H1 (cell line): ENCODE measurements at regions not wholly inside any gene's neighbourhood (a gene's known extent, or its start where the extent isn't known, plus 50 kb on each side); places are given as distances from the start of the nearest gene placed in this dataset.

ENCODE experiments used
- CTCF ChIA-PET: fragments of 300-600 bp; sonication (Branson Sonifier 250); formaldehyde crosslinking; loops from one replicate; lab custom pipeline; 2021; ENCODE audit not compliant: partially characterized antibody; lab: Charles Lee
- POLR2A ChIA-PET: fragments of 300-600 bp; sonication (Branson Sonifier 250); formaldehyde crosslinking; loops from one replicate; lab custom pipeline; 2021; ENCODE audit warnings: inconsistent platforms; ENCODE audit not compliant: partially characterized antibody; lab: Charles Lee
- DNase-seq, 2 experiments: peaks; one replicate each; pipeline versions ENCODE4 v3.0.0 to v3.0.0-alpha.2; 2010 to 2022; ENCODE audit warnings: low spot score in 2 of 2, low read depth in 1 of 2, mixed read lengths in 1 of 2
- FAIRE-seq: peaks from 2 replicates; lab custom pipeline; 2011; peaks lifted over from hg19 to GRCh38; lab: Jason Lieb, UNC
- H2AFZ ChIP-seq: 2 replicates; pipeline ENCODE4 v1.8.1; 2012; ENCODE audit warnings: low read length, inconsistent platforms
- H2AK5ac ChIP-seq: 2 replicates; pipeline ENCODE4 v1.6.1; 2013; ENCODE audit warnings: low read depth, low read length
- H2BK120ac ChIP-seq: replicated peaks from 2 replicates; pipeline ENCODE3; 2013; ENCODE audit warnings: low read depth, low read length, inconsistent platforms
- H2BK12ac ChIP-seq: 2 replicates; pipeline ENCODE4 v1.6.1; 2013; ENCODE audit warnings: low read depth, low read length
- H2BK15ac ChIP-seq: 2 replicates; pipeline ENCODE4 v1.6.1; 2013; ENCODE audit warnings: low read length
- H2BK20ac ChIP-seq: 2 replicates; pipeline ENCODE4 v1.6.1; 2013; ENCODE audit warnings: low read length
- H2BK5ac ChIP-seq: 2 replicates; pipeline ENCODE4 v1.6.1; 2013; ENCODE audit warnings: low read depth, low read length
- H3K14ac ChIP-seq: 2 replicates; pipeline ENCODE4 v1.6.1; 2013; ENCODE audit warnings: inconsistent platforms; ENCODE audit not compliant: insufficient read length
- H3K18ac ChIP-seq: 2 replicates; pipeline ENCODE4 v1.6.1; 2013; ENCODE audit warnings: low read length; ENCODE audit errors: extremely low read depth
- H3K23ac ChIP-seq: 2 replicates; pipeline ENCODE4 v1.6.1; 2013; ENCODE audit warnings: inconsistent platforms; ENCODE audit not compliant: insufficient read length
- H3K23me2 ChIP-seq: 2 replicates; pipeline ENCODE4 v1.6.1; 2013; ENCODE audit warnings: low read depth, low read length
- H3K27ac ChIP-seq: 2 replicates; pipeline ENCODE4 v1.6.1; 2011; ENCODE audit warnings: low read depth, low read length, inconsistent platforms
- H3K27me3 ChIP-seq, 4 experiments: replicated peaks in 1 of 4; 1 replicate in 1 of 4; 2 replicates in 3 of 4; pipeline versions ENCODE4 v1.6.1 to v1.8.1; 2011 to 2013; ENCODE audit warnings: low read length in 3 of 4, mild to moderate bottlenecking in 3 of 4, inconsistent platforms in 2 of 4, mixed read lengths in 2 of 4, moderate library complexity in 1 of 4; ENCODE audit not compliant: control insufficient read depth in 3 of 4, insufficient read depth in 3 of 4; ENCODE audit errors: extremely low read depth in 1 of 4
- H3K36me3 ChIP-seq, 4 experiments: 2 replicates each; pipeline versions ENCODE4 v1.6.1 to v1.8.1; 2011 to 2013; ENCODE audit warnings: mild to moderate bottlenecking in 4 of 4, low read length in 3 of 4, moderate library complexity in 2 of 4, control low read depth in 1 of 4, inconsistent platforms in 1 of 4; ENCODE audit not compliant: insufficient read depth in 4 of 4, control insufficient read depth in 2 of 4
- H3K4ac ChIP-seq: replicated peaks from 2 replicates; pipeline ENCODE3; 2013; ENCODE audit warnings: low read length, low read depth, mixed read lengths, inconsistent platforms; ENCODE audit not compliant: insufficient read length
- H3K4me1 ChIP-seq, 4 experiments: replicated peaks in 1 of 4; 1 replicate in 1 of 4; 2 replicates in 3 of 4; pipeline versions ENCODE4 v1.6.1 to v1.8.1; 2011 to 2013; ENCODE audit warnings: low read length in 3 of 4, inconsistent platforms in 2 of 4, mixed read lengths in 1 of 4; ENCODE audit not compliant: insufficient read depth in 4 of 4, control insufficient read depth in 3 of 4
- H3K4me2 ChIP-seq, 2 experiments: 2 replicates each; pipeline versions ENCODE4 v1.6.1 to v1.8.1; 2011 to 2013; ENCODE audit warnings: low read depth in 2 of 2, low read length in 2 of 2, control low read depth in 1 of 2, inconsistent platforms in 1 of 2, mild to moderate bottlenecking in 1 of 2; ENCODE audit not compliant: insufficient read depth in 1 of 2
- H3K4me3 ChIP-seq, 4 experiments: fragments of 200-600, 300-600 bp in 1 of 4; sonication (generic), shearing (Covaris generic), sonication (Bioruptor Twin) in 1 of 4; 2 replicates each; pipeline versions ENCODE4 v1.5.1 to v1.8.1; 2011 to 2016; ENCODE audit warnings: low read length in 4 of 4, low read depth in 3 of 4, control low read depth in 2 of 4, inconsistent platforms in 2 of 4, mild to moderate bottlenecking in 2 of 4, mixed read lengths in 1 of 4, moderate library complexity in 1 of 4; ENCODE audit not compliant: insufficient read depth in 2 of 4; ENCODE audit errors: extremely low read depth in 1 of 4
- H3K56ac ChIP-seq: replicated peaks from 2 replicates; pipeline ENCODE3; 2013; ENCODE audit warnings: low read depth, mild to moderate bottlenecking, mixed read lengths, low read length, inconsistent platforms; ENCODE audit not compliant: insufficient read length
- H3K79me1 ChIP-seq: 2 replicates; pipeline ENCODE4 v1.6.1; 2013; ENCODE audit warnings: low read depth, low read length, control low read depth
- H3K79me2 ChIP-seq, 2 experiments: 2 replicates each; pipeline versions ENCODE4 v1.6.1 to v1.8.1; 2012 to 2013; ENCODE audit warnings: low read length in 2 of 2, mild to moderate bottlenecking in 2 of 2, inconsistent platforms in 1 of 2; ENCODE audit not compliant: insufficient read depth in 2 of 2, control insufficient read depth in 1 of 2
- H3K9ac ChIP-seq, 4 experiments: replicated peaks in 1 of 4; 1 replicate in 1 of 4; 2 replicates in 3 of 4; pipeline versions ENCODE4 v1.6.1 to v1.8.1; 2011 to 2013; ENCODE audit warnings: low read depth in 3 of 4, low read length in 3 of 4, control low read depth in 2 of 4, mild to moderate bottlenecking in 2 of 4, moderate library complexity in 2 of 4, inconsistent platforms in 1 of 4; ENCODE audit errors: extremely low read depth in 1 of 4
- H3K9me3 ChIP-seq, 2 experiments: 2 replicates each; pipeline versions ENCODE4 v1.6.1 to v1.8.1; 2012 to 2013; ENCODE audit warnings: mild to moderate bottlenecking in 2 of 2, moderate library complexity in 2 of 2, control low read depth in 1 of 2, inconsistent platforms in 1 of 2, low read depth in 1 of 2, low read length in 1 of 2, mixed read lengths in 1 of 2; ENCODE audit not compliant: insufficient read depth in 2 of 2
- H4K20me1 ChIP-seq, 2 experiments: replicated peaks in 1 of 2; 2 replicates each; pipeline versions ENCODE3 to v1.8.1; 2011 to 2013; ENCODE audit warnings: inconsistent platforms in 2 of 2, low read length in 2 of 2, mild to moderate bottlenecking in 1 of 2; ENCODE audit not compliant: insufficient read depth in 2 of 2, control insufficient read depth in 1 of 2
- H4K5ac ChIP-seq: 2 replicates; pipeline ENCODE4 v1.6.1; 2013; ENCODE audit warnings: low read length, low read depth, mixed read lengths, inconsistent platforms; ENCODE audit not compliant: insufficient read length
- H4K8ac ChIP-seq: 2 replicates; pipeline ENCODE4 v1.8.0; 2013; ENCODE audit warnings: mild to moderate bottlenecking, moderate library complexity, low read length, inconsistent platforms; ENCODE audit not compliant: insufficient read depth; ENCODE audit errors: extremely low read depth
- H4K91ac ChIP-seq: replicated peaks from 2 replicates; pipeline ENCODE3; 2013; ENCODE audit warnings: low read length, mixed read lengths, inconsistent platforms; ENCODE audit not compliant: insufficient read length
- BRCA1 ChIP-seq: IDR thresholded peaks from 2 replicates; pipeline ENCODE4 v1.6.1; 2012; ENCODE audit warnings: low read depth, low read length, improper control_type of control experiment
- CBX8 ChIP-seq: fragments of 300-800, 300-1000 bp; sonication (generic); IDR thresholded peaks from 2 replicates; pipeline ENCODE4 v1.7.1; 2016; ENCODE audit warnings: low read depth, low read length, borderline replicate concordance
- EP300 ChIP-seq, 2 experiments: IDR thresholded peaks; 1 replicate in 1 of 2; 2 replicates in 1 of 2; pipeline ENCODE4 v1.6.1; 2011 to 2012; ENCODE audit warnings: low read depth in 2 of 2, low read length in 2 of 2, mild to moderate bottlenecking in 2 of 2, borderline replicate concordance in 1 of 2, inconsistent platforms in 1 of 2, moderate library complexity in 1 of 2
- RNF2 ChIP-seq: fragments of 200-900, 300-1000 bp; sonication (generic); IDR thresholded peaks from 2 replicates; pipeline ENCODE4 v1.7.1; 2016; ENCODE audit warnings: borderline replicate concordance, low read depth, mild to moderate bottlenecking, antibody characterized with exemption, low read length; ENCODE audit not compliant: poor library complexity, severe bottlenecking; ENCODE audit errors: missing control alignments
- SIX5 ChIP-seq: IDR thresholded peaks from 2 replicates; pipeline ENCODE4 v1.6.1; 2011; ENCODE audit warnings: mild to moderate bottlenecking, low read depth, low read length
- SP1 ChIP-seq: IDR thresholded peaks from 2 replicates; pipeline ENCODE4 v1.6.1; 2011; ENCODE audit warnings: low read depth, low read length
- SP2 ChIP-seq: IDR thresholded peaks from 2 replicates; pipeline ENCODE4 v1.6.1; 2012; ENCODE audit warnings: mild to moderate bottlenecking, low read length, inconsistent platforms
- SUZ12 ChIP-seq: fragments of 200-600 bp; sonication (generic); IDR thresholded peaks from 2 replicates; pipeline ENCODE4 v1.6.1; 2012; ENCODE audit warnings: mild to moderate bottlenecking, inconsistent platforms, low read length, moderate library complexity, mixed read lengths
- YY1 ChIP-seq: IDR thresholded peaks from 2 replicates; pipeline ENCODE4 v1.6.1; 2011; ENCODE audit warnings: low read depth, mild to moderate bottlenecking, low read length
- WGBS, 2 experiments: shearing (Covaris generic) in 1 of 2; methylation state at CpG; one replicate each; pipeline versions ENCODE4 v1.1.6 to v1.1.7; 2013 to 2015; ENCODE audit warnings: low lambda C conversion rate in 2 of 2, mixed read lengths in 2 of 2, inconsistent platforms in 1 of 2, low coverage in 1 of 2, missing lambda C conversion rate in 1 of 2; ENCODE audit not compliant: insufficient replicate concordance in 2 of 2, insufficient coverage in 1 of 2, insufficient read length in 1 of 2; ENCODE audit errors: extremely low coverage in 1 of 2, missing lambda C conversion rate in 1 of 2; 5-methylcytosine and 5-hydroxymethylcytosine counted together
- TF ChIP-seq, protein P1 (sequence below): IDR thresholded peaks from 2 replicates; pipeline ENCODE4 v1.6.1; 2011; ENCODE audit warnings: low read length, improper control_type of control experiment
- TF ChIP-seq, protein P2 (sequence below), 3 experiments: IDR thresholded peaks; 1 replicate in 2 of 3; 2 replicates in 1 of 3; pipeline versions ENCODE4 v1.5.1 to v1.6.1; 2011; ENCODE audit warnings: low read length in 3 of 3, mild to moderate bottlenecking in 3 of 3, inconsistent platforms in 2 of 3, low read depth in 1 of 3, moderate library complexity in 1 of 3; ENCODE audit not compliant: insufficient read depth in 1 of 3; ENCODE audit errors: control extremely low read depth in 1 of 3

DNA sequence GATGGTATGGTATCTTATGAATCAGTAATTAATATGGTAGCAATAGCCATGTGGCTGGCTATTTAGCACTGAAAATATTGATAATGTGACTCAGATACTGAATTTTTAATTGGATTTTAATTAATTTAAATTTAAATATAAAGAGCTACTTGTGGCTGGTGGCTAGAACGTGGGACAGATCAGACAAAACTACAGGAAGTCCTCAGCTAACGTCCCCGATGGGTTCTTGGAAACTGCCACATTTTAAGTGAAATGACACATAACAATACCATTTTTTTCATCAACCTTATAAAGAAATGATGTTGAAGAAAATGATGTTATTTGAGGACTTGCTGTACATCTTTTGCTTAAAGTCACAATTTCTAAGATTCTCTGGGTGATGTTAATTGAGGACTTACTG, 138.1 kb upstream of the FLRT2 start:
- Histone ChIP-seq H2BK12ac (no peak overlapping the region), H3K56ac (no peak overlapping the region), H4K91ac (no peak overlapping the region), H2BK120ac (no peak overlapping the region), H2AFZ (no peak overlapping the region), H4K8ac (no peak overlapping the region), H3K9ac (no peak overlapping the region), H3K79me2 (no peaks in the 10 kb centered on the region), H3K4me3 (no peak overlapping the region), H4K5ac (no peak overlapping the region), H3K14ac (no peak overlapping the region), H2BK20ac (no peak overlapping the region), H2AK5ac (no peak overlapping the region), H3K4ac (no peak overlapping the region), H3K4me2 (no peak overlapping the region), H3K4me1 (peaks cover 0 to 2% (median 0%) of the 10 kb centered on the region in 4 experiments; a peak in 1 of 7 replicates), H3K36me3 (no peaks in the 10 kb centered on the region), H3K23me2 (no peaks in the 10 kb centered on the region), H3K79me1 (no peaks in the 10 kb centered on the region), H3K27me3 (no peaks in the 10 kb centered on the region), H2BK5ac (no peak overlapping the region), H4K20me1 (no peaks in the 10 kb centered on the region), H3K18ac (no peak overlapping the region), H3K23ac (no peak overlapping the region), H2BK15ac (no peak overlapping the region), H3K27ac (no peak overlapping the region), H3K9me3 (no peaks in the 10 kb centered on the region)
- DNase-seq (no peak), FAIRE-seq (no peak)
- 75% methylated on average over 3 of the region's 3 CpGs; no CpG with 5 or more reads in 1 of the 2 experiments for whole genome bisulfite sequencing, 2 experiments
- POLR2A ChIA-PET = no interaction called here
- CTCF ChIA-PET = no interaction called here
- TF ChIP-seq CBX8 (no peak), SP2 (no peak), SUZ12 (no peak), EP300 (IDR thresholded peaks at IDR 0.05; ENCODE audit: borderline replicate concordance in 1 of 2, low read depth in 2 of 2, low read length in 2 of 2) (no peak), SIX5 (no peak), YY1 (no peak), BRCA1 (no peak), SP1 (no peak), RNF2 (no peak)
- TF ChIP-seq, protein P1, sequence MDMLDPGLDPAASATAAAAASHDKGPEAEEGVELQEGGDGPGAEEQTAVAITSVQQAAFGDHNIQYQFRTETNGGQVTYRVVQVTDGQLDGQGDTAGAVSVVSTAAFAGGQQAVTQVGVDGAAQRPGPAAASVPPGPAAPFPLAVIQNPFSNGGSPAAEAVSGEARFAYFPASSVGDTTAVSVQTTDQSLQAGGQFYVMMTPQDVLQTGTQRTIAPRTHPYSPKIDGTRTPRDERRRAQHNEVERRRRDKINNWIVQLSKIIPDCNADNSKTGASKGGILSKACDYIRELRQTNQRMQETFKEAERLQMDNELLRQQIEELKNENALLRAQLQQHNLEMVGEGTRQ = no peak
- TF ChIP-seq, protein P2, sequence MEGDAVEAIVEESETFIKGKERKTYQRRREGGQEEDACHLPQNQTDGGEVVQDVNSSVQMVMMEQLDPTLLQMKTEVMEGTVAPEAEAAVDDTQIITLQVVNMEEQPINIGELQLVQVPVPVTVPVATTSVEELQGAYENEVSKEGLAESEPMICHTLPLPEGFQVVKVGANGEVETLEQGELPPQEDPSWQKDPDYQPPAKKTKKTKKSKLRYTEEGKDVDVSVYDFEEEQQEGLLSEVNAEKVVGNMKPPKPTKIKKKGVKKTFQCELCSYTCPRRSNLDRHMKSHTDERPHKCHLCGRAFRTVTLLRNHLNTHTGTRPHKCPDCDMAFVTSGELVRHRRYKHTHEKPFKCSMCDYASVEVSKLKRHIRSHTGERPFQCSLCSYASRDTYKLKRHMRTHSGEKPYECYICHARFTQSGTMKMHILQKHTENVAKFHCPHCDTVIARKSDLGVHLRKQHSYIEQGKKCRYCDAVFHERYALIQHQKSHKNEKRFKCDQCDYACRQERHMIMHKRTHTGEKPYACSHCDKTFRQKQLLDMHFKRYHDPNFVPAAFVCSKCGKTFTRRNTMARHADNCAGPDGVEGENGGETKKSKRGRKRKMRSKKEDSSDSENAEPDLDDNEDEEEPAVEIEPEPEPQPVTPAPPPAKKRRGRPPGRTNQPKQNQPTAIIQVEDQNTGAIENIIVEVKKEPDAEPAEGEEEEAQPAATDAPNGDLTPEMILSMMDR (IDR thresholded peaks at IDR 0.05; ENCODE audit: control extremely low read depth in 1 of 3, insufficient read depth in 1 of 3, low read depth in 1 of 3, low read length in 3 of 3) = no peak
